OCI-LY1 (cell line): ENCODE measurements at regions not wholly inside any gene's neighbourhood (a gene's known extent, or its start where the extent isn't known, plus 50 kb on each side); places are given as distances from the start of the nearest gene placed in this dataset.

Experiments
- H2AFZ ChIP-seq: fragments of 200-600 bp; sonication (generic), shearing (Covaris generic); 2 replicates; pipeline ENCODE4 v1.6.0; 2014; ENCODE audit warnings: antibody characterized with exemption, mild to moderate bottlenecking, low read length
- H3F3A ChIP-seq: fragments of 200-600 bp; sonication (generic), shearing (Covaris generic); 2 replicates; pipeline ENCODE4 v1.6.0; 2014; ENCODE audit warnings: mild to moderate bottlenecking, antibody characterized with exemption, low read length, moderate library complexity; ENCODE audit not compliant: insufficient read depth
- H3K27ac ChIP-seq: fragments of 200-600 bp; sonication (generic); 2 replicates; pipeline ENCODE4 v1.5.1; 2014; ENCODE audit warnings: low read length, mixed run types, mild to moderate bottlenecking, low read depth; ENCODE audit not compliant: poor library complexity, severe bottlenecking
- H3K27me3 ChIP-seq: fragments of 200-600 bp; sonication (generic); 2 replicates; pipeline ENCODE4 v1.6.0; 2014; ENCODE audit warnings: antibody characterized with exemption, mild to moderate bottlenecking, low read length, moderate library complexity; ENCODE audit not compliant: insufficient read depth
- H3K36me3 ChIP-seq: fragments of 200-600 bp; sonication (generic); 2 replicates; pipeline ENCODE4 v1.6.1; 2014; ENCODE audit warnings: mild to moderate bottlenecking, antibody characterized with exemption, low read length, moderate library complexity, mixed read lengths; ENCODE audit not compliant: insufficient read depth
- H3K4me1 ChIP-seq: fragments of 200-600 bp; sonication (generic); 2 replicates; pipeline ENCODE4 v1.5.1; 2014; ENCODE audit warnings: mild to moderate bottlenecking, low read length, moderate library complexity; ENCODE audit not compliant: insufficient read depth, severe bottlenecking
- H3K4me2 ChIP-seq: fragments of 200-600 bp; sonication (generic), shearing (Covaris generic); 2 replicates; pipeline ENCODE4 v1.6.1; 2014; ENCODE audit warnings: low read length
- H3K4me3 ChIP-seq: fragments of 200-600 bp; sonication (generic); 2 replicates; pipeline ENCODE4 v1.5.1; 2014; ENCODE audit warnings: low read length, low read depth, mild to moderate bottlenecking, mixed read lengths; ENCODE audit not compliant: poor library complexity, severe bottlenecking
- H3K79me2 ChIP-seq: fragments of 200-600 bp; shearing (Covaris generic); 2 replicates; pipeline ENCODE4 v1.6.1; 2016; ENCODE audit warnings: mixed run types, low read length, mixed read lengths; ENCODE audit not compliant: insufficient read depth
- H3K9ac ChIP-seq: fragments of 200-600 bp; sonication (generic), shearing (Covaris generic); 2 replicates; pipeline ENCODE4 v1.6.1; 2014; ENCODE audit warnings: mild to moderate bottlenecking, low read length, mixed read lengths
- H3K9me2 ChIP-seq: fragments of 200-600 bp; sonication (generic), shearing (Covaris generic); 2 replicates; pipeline ENCODE4 v1.6.1; 2014; ENCODE audit warnings: low read depth, mild to moderate bottlenecking, low read length, mixed read lengths
- H3K9me3 ChIP-seq: fragments of 200-600 bp; shearing (Covaris generic); 2 replicates; pipeline ENCODE4 v1.6.1; 2014; ENCODE audit warnings: low read length, mixed read lengths
- H4K20me1 ChIP-seq: fragments of 200-600 bp; sonication (generic), shearing (Covaris generic); 2 replicates; pipeline ENCODE4 v1.6.0; 2016; ENCODE audit warnings: mild to moderate bottlenecking, low read length; ENCODE audit not compliant: insufficient read depth
- CTCF ChIP-seq: fragments of 200-600 bp; sonication (generic), shearing (Covaris generic); IDR thresholded peaks from 2 replicates; pipeline ENCODE4 v1.5.1; 2017; ENCODE audit warnings: mild to moderate bottlenecking, antibody characterized with exemption, low read length, moderate library complexity, mixed read lengths
- EZH2 ChIP-seq: fragments of 200-600 bp; sonication (generic), shearing (Covaris generic); IDR thresholded peaks from 2 replicates; pipeline ENCODE4 v1.8.0; 2017; ENCODE audit warnings: borderline replicate concordance, mixed run types, mild to moderate bottlenecking, antibody characterized with exemption, low read length, moderate library complexity, mixed read lengths

- no peak overlapping the region for H3K27ac ChIP-seq
- H3K9ac ChIP-seq = no peak overlapping the region
- no peak overlapping the region for H2AFZ ChIP-seq
- no peaks in the 10 kb centered on the region for H3K4me1 ChIP-seq
- H3K9me3 ChIP-seq = no peaks in the 10 kb centered on the region
- H4K20me1 ChIP-seq = no peaks in the 10 kb centered on the region
- H3K4me2 ChIP-seq = no peak overlapping the region
- no peaks in the 10 kb centered on the region for H3K27me3 ChIP-seq
- no peaks in the 10 kb centered on the region for H3F3A ChIP-seq
- H3K4me3 ChIP-seq = no peak overlapping the region
- no peaks in the 10 kb centered on the region for H3K36me3 ChIP-seq
- no peaks in the 10 kb centered on the region for H3K9me2 ChIP-seq
- no peaks in the 10 kb centered on the region for H3K79me2 ChIP-seq
- TF ChIP-seq CTCF = no peak
- no peak for TF ChIP-seq EZH2
Observed at GRCh38 chr16:65281586-65281985, 159.7 kb upstream of the CDH11 start.

GRCh38 chr16:65280845-65281512 lies 159.1 kb upstream of the CDH11 start:
- no peaks in the 10 kb centered on the region for H3K36me3 ChIP-seq

GRCh38 chr16:65279576-65279975 lies 157.7 kb upstream of the CDH11 start:
- no peaks in the 10 kb centered on the region for H3K36me3 ChIP-seq
- no peaks in the 10 kb centered on the region for H3K27me3 ChIP-seq
- no peaks in the 10 kb centered on the region for H3K4me1 ChIP-seq
- H3K9me2 ChIP-seq = no peaks in the 10 kb centered on the region
- no peaks in the 10 kb centered on the region for H4K20me1 ChIP-seq
- H3K9me3 ChIP-seq = no peaks in the 10 kb centered on the region
- no peak overlapping the region for H3K27ac ChIP-seq
- H3K9ac ChIP-seq = no peak overlapping the region
- no peak for TF ChIP-seq CTCF
- TF ChIP-seq EZH2 = no peak
- no peak overlapping the region for H3K4me2 ChIP-seq
- H3K79me2 ChIP-seq = no peaks in the 10 kb centered on the region
- no peak overlapping the region for H2AFZ ChIP-seq
- no peaks in the 10 kb centered on the region for H3F3A ChIP-seq
- no peak overlapping the region for H3K4me3 ChIP-seq

More at GRCh38 chr16:65280845-65281512, 159.1 kb upstream of the CDH11 start:
- Histone ChIP-seq H3K9ac (no peak overlapping the region), H3K27ac (no peak overlapping the region), H3K9me2 (no peaks in the 10 kb centered on the region), H2AFZ (no peak overlapping the region), H3K79me2 (no peaks in the 10 kb centered on the region), H3K4me2 (no peak overlapping the region), H3K27me3 (no peaks in the 10 kb centered on the region), H3K4me1 (no peaks in the 10 kb centered on the region), H3F3A (no peaks in the 10 kb centered on the region), H3K4me3 (no peak overlapping the region), H3K9me3 (no peaks in the 10 kb centered on the region), H4K20me1 (no peaks in the 10 kb centered on the region)
- TF ChIP-seq CTCF = no peak
- TF ChIP-seq EZH2 = no peak
